ENCODE measurements at regions not wholly inside any gene's neighbourhood (a gene's known extent, or its start where the extent isn't known, plus 50 kb on each side); places are given as distances from the start of the nearest gene placed in this dataset.
A peak's percentile ranks its signal among the peaks of the same experiment; 100 is the strongest.

DNA sequence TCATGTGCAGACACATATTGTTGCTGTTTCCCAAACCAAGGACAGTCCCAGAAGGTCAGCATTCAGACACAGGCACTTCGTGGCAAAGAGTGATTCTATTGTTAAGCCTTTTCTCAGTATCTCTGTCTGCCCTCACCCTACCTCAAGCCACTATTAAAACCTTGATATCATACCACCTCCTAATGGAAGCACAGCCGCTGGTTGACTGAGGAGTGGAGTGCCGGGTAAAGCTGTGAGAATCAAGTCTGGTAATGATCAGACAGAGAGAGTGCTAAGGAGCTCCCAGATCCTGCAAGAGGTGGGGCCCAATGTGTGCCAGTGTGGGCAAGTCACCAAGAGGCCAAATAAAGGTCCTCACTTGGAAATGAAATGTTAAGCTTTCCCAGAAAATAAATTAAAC is 819.5 kb downstream of the BCL11A start:
- no peak for DNase-seq
- Histone ChIP-seq H3K9ac (ENCODE audit: extremely low read depth, low read length, poor library complexity, severe bottlenecking) (no peak overlapping the region), H3K27ac (ENCODE audit: low read depth, low read length) (peak overlapping the region; percentile 9), H3K4me3 (ENCODE audit: low read length) (no peak overlapping the region), H3K27me3 (ENCODE audit: control insufficient read depth, insufficient read depth, low read length, poor library complexity, severe bottlenecking) (no peaks in the 10 kb centered on the region), H3K9me3 (ENCODE audit: control insufficient read depth, low read length) (no peaks in the 10 kb centered on the region), H3K4me1 (ENCODE audit: control insufficient read depth, insufficient read depth, low read length) (no peaks in the 10 kb centered on the region), H3K36me3 (ENCODE audit: control insufficient read depth, insufficient read depth, low read length) (no peaks in the 10 kb centered on the region)
- 80 to 90% methylated on average over 1 to 3 of the region's 3 CpGs for WGBS, 2 experiments (ENCODE audit: insufficient coverage in 1 of 2, insufficient read length in 1 of 2)
- Mint-ChIP-seq H3K27ac (no peak overlapping the region), H3K4me3 (no peak overlapping the region), H3K27me3 (ENCODE audit: insufficient read depth) (no peaks in the 10 kb centered on the region), H3K4me1 (peaks cover 15% of the 10 kb centered on the region), H3K9me3 (no peaks in the 10 kb centered on the region), H3K36me3 (ENCODE audit: low read depth) (no peaks in the 10 kb centered on the region)
- TF ChIP-seq, protein P1, sequence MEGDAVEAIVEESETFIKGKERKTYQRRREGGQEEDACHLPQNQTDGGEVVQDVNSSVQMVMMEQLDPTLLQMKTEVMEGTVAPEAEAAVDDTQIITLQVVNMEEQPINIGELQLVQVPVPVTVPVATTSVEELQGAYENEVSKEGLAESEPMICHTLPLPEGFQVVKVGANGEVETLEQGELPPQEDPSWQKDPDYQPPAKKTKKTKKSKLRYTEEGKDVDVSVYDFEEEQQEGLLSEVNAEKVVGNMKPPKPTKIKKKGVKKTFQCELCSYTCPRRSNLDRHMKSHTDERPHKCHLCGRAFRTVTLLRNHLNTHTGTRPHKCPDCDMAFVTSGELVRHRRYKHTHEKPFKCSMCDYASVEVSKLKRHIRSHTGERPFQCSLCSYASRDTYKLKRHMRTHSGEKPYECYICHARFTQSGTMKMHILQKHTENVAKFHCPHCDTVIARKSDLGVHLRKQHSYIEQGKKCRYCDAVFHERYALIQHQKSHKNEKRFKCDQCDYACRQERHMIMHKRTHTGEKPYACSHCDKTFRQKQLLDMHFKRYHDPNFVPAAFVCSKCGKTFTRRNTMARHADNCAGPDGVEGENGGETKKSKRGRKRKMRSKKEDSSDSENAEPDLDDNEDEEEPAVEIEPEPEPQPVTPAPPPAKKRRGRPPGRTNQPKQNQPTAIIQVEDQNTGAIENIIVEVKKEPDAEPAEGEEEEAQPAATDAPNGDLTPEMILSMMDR (conservative IDR thresholded peaks at IDR 0.05) = no peak

GRCh38 chr2:59733567-59733930 is 819.9 kb downstream of the BCL11A start:
- Histone ChIP-seq H3K27ac (ENCODE audit: low read depth, low read length) (peak overlapping the region; percentile 9), H3K4me3 (ENCODE audit: low read length) (no peak overlapping the region), H3K9me3 (ENCODE audit: control insufficient read depth, low read length) (no peaks in the 10 kb centered on the region), H3K27me3 (ENCODE audit: control insufficient read depth, insufficient read depth, low read length, poor library complexity, severe bottlenecking) (no peaks in the 10 kb centered on the region), H3K36me3 (ENCODE audit: control insufficient read depth, insufficient read depth, low read length) (no peaks in the 10 kb centered on the region), H3K9ac (ENCODE audit: extremely low read depth, low read length, poor library complexity, severe bottlenecking) (no peak overlapping the region), H3K4me1 (ENCODE audit: control insufficient read depth, insufficient read depth, low read length) (no peaks in the 10 kb centered on the region)
- no peaks in the 10 kb centered on the region for H3K36me3 Mint-ChIP-seq (ENCODE audit: low read depth)
- H3K4me1 Mint-ChIP-seq = peaks cover 15% of the 10 kb centered on the region
- no peak for DNase-seq
- 94 to 100% methylated on average over 1 to 2 of the region's 2 CpGs for WGBS, 2 experiments (ENCODE audit: insufficient coverage in 1 of 2, insufficient read length in 1 of 2)
- H3K9me3 Mint-ChIP-seq = no peaks in the 10 kb centered on the region
- no peak overlapping the region for H3K4me3 Mint-ChIP-seq
- H3K27me3 Mint-ChIP-seq (ENCODE audit: insufficient read depth) = no peaks in the 10 kb centered on the region
- H3K27ac Mint-ChIP-seq = peak overlapping the region; percentile 82
- TF ChIP-seq, protein P1 (conservative IDR thresholded peaks at IDR 0.05) = no peak

- H3K27ac Mint-ChIP-seq = peak overlapping the region; percentile 82
Observed at GRCh38 chr2:59732871-59733566, 820.4 kb downstream of the BCL11A start.

More at GRCh38 chr2:59732871-59733566, 820.4 kb downstream of the BCL11A start:
- no peaks in the 10 kb centered on the region for H3K9me3 Mint-ChIP-seq
- no peak overlapping the region for H3K4me3 Mint-ChIP-seq
- no peak overlapping the region for H3K4me3 ChIP-seq (ENCODE audit: low read length)
- no peaks in the 10 kb centered on the region for H3K27me3 Mint-ChIP-seq (ENCODE audit: insufficient read depth)
- no peaks in the 10 kb centered on the region for H3K9me3 ChIP-seq (ENCODE audit: control insufficient read depth, low read length)
- TF ChIP-seq, protein P1 (conservative IDR thresholded peaks at IDR 0.05) = no peak
- H3K9ac ChIP-seq (ENCODE audit: extremely low read depth, low read length, poor library complexity, severe bottlenecking) = no peak overlapping the region
- H3K4me1 ChIP-seq (ENCODE audit: control insufficient read depth, insufficient read depth, low read length) = no peaks in the 10 kb centered on the region
- peaks cover 15% of the 10 kb centered on the region for H3K4me1 Mint-ChIP-seq
- H3K27ac ChIP-seq (ENCODE audit: low read depth, low read length) = no peak overlapping the region
- WGBS, 2 experiments (ENCODE audit: insufficient coverage in 1 of 2, insufficient read length in 1 of 2) = 92% methylated on average over 9 to 14 of the region's 15 CpGs
- peak; percentile 48 for DNase-seq
- H3K27me3 ChIP-seq (ENCODE audit: control insufficient read depth, insufficient read depth, low read length, poor library complexity, severe bottlenecking) = no peaks in the 10 kb centered on the region
- H3K36me3 Mint-ChIP-seq (ENCODE audit: low read depth) = no peaks in the 10 kb centered on the region
- H3K36me3 ChIP-seq (ENCODE audit: control insufficient read depth, insufficient read depth, low read length) = no peaks in the 10 kb centered on the region

All from endodermal cell (in vitro differentiated cells).